PFSK-1 (cell line): ENCODE measurements at regions not wholly inside any gene's neighbourhood (a gene's known extent, or its start where the extent isn't known, plus 50 kb on each side); places are given as distances from the start of the nearest gene placed in this dataset.

ENCODE experiments used
- FOXP2 ChIP-seq: optimal IDR thresholded peaks from 2 replicates; pipeline ENCODE3; 2011; ENCODE audit warnings: borderline replicate concordance, control low read depth, inconsistent platforms; ENCODE audit not compliant: insufficient read depth; ENCODE audit errors: extremely low read length, extremely low read depth
- POLR2AphosphoS5 ChIP-seq: IDR thresholded peaks from 2 replicates; pipeline ENCODE4 v1.6.1; 2012; ENCODE audit warnings: low read depth, mild to moderate bottlenecking, control low read depth, low read length, moderate library complexity
- SIN3A ChIP-seq: IDR thresholded peaks from 2 replicates; pipeline ENCODE4 v1.6.1; 2012; ENCODE audit warnings: mild to moderate bottlenecking, low read length, moderate library complexity, borderline replicate concordance; ENCODE audit not compliant: insufficient read depth
- TAF1 ChIP-seq: IDR thresholded peaks from 2 replicates; pipeline ENCODE4 v1.6.1; 2012; ENCODE audit warnings: low read length, control low read depth, borderline replicate concordance; ENCODE audit not compliant: insufficient read depth
- TF ChIP-seq, protein P1 (sequence below), 2 experiments: IDR thresholded peaks; 2 replicates each; pipeline versions ENCODE4 v1.6.1 to v1.8.0; 2011 to 2012; ENCODE audit warnings: low read depth in 2 of 2, low read length in 2 of 2, control low read depth in 1 of 2, inconsistent platforms in 1 of 2, mild to moderate bottlenecking in 1 of 2, moderate library complexity in 1 of 2; ENCODE audit not compliant: insufficient read depth in 1 of 2

DNA sequence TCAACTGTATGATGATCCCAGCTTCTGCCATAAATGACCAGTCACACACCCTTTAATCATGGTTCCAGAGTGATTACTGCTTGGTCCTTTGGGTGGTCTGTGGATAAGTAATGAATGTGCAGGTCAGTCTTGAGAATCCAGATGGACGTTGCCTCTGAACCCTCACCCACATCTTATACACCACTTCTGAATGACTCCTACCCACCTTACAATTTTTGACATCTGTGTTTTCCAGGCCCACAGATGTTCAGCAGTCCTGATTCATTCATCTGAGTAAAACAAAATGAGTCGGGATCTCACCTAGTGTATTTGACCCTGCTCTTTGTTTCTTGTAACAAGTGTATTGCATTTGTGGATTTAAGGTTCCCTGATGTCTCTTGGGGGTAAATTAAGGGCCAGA lies 194.1 kb upstream of the CCDC68 start:
- TF ChIP-seq, protein P1, sequence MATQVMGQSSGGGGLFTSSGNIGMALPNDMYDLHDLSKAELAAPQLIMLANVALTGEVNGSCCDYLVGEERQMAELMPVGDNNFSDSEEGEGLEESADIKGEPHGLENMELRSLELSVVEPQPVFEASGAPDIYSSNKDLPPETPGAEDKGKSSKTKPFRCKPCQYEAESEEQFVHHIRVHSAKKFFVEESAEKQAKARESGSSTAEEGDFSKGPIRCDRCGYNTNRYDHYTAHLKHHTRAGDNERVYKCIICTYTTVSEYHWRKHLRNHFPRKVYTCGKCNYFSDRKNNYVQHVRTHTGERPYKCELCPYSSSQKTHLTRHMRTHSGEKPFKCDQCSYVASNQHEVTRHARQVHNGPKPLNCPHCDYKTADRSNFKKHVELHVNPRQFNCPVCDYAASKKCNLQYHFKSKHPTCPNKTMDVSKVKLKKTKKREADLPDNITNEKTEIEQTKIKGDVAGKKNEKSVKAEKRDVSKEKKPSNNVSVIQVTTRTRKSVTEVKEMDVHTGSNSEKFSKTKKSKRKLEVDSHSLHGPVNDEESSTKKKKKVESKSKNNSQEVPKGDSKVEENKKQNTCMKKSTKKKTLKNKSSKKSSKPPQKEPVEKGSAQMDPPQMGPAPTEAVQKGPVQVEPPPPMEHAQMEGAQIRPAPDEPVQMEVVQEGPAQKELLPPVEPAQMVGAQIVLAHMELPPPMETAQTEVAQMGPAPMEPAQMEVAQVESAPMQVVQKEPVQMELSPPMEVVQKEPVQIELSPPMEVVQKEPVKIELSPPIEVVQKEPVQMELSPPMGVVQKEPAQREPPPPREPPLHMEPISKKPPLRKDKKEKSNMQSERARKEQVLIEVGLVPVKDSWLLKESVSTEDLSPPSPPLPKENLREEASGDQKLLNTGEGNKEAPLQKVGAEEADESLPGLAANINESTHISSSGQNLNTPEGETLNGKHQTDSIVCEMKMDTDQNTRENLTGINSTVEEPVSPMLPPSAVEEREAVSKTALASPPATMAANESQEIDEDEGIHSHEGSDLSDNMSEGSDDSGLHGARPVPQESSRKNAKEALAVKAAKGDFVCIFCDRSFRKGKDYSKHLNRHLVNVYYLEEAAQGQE (IDR thresholded peaks at IDR 0.05; ENCODE audit: insufficient read depth in 1 of 2, low read depth in 2 of 2, low read length in 2 of 2), result no peak
- TF ChIP-seq FOXP2 (no peak), TAF1 (no peak), POLR2AphosphoS5 (no peak), SIN3A (no peak)

DNA sequence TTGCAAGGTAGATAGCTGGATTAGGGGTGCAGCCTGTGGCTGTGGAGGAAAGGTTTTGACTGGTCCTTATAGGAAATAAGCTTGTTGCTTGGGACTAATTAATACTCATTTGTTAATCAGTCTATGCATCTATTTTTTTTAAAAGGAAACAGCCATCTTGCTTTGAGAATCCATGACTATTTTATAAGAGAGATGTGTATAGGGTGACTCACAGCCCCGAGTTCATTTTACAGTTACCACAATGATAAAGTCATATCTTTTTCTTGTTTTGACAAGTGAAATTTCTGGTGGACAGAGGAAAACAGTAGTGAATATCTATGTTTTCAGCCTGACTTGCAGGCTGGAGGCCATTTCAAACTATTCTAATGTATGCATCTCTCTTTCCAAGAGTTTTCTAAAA lies 193.5 kb upstream of the CCDC68 start:
- TF ChIP-seq POLR2AphosphoS5, result no peak
- TF ChIP-seq TAF1, result no peak
- TF ChIP-seq FOXP2, result no peak
- no peak for TF ChIP-seq SIN3A
- TF ChIP-seq, protein P1 (IDR thresholded peaks at IDR 0.05; ENCODE audit: insufficient read depth in 1 of 2, low read depth in 2 of 2, low read length in 2 of 2), result no peak

DNA sequence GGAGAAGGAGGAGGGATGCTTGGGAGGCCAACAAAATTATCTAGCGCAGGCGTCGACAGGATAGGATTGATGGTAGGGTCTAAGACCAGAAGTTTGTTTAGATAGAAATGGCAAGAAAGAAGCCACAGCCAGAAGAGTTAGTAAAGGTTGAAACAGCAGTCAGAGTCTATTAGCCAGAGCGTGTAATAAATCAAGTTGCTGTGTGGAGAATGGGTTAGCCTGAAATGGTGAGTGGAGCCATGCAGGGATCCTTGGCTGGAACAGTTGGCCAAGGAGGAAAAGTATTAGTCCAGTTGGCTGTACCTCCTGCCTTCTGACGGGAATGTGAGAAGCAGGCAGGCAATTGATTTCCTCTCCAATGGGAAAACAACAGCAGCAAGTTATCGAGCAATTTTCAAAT lies 190.7 kb upstream of the CCDC68 start:
- no peak for TF ChIP-seq FOXP2

DNA sequence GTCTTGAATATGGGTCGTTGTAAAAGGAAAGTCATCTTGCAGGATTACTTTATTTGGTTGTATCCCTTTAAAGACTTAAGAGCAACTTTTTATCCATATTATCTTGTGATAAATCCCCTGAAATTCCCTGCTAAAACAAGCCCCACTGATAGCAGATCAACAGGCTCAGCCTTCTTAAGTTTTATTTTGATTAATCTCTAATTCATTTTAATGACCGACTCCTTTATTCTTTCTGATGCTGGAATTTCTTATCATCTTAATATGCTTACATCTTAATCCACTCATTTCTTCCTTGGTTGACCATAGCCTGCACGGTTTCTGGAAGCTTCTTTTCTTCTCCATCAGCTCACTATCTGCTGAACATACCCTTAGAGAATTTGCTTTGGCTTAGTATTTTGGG lies 188.5 kb upstream of the CCDC68 start:
- no peak for TF ChIP-seq TAF1
- TF ChIP-seq, protein P1 (IDR thresholded peaks at IDR 0.05; ENCODE audit: insufficient read depth in 1 of 2, low read depth in 2 of 2, low read length in 2 of 2), result no peak
- no peak for TF ChIP-seq POLR2AphosphoS5
- TF ChIP-seq SIN3A, result no peak
- TF ChIP-seq FOXP2, result no peak

DNA sequence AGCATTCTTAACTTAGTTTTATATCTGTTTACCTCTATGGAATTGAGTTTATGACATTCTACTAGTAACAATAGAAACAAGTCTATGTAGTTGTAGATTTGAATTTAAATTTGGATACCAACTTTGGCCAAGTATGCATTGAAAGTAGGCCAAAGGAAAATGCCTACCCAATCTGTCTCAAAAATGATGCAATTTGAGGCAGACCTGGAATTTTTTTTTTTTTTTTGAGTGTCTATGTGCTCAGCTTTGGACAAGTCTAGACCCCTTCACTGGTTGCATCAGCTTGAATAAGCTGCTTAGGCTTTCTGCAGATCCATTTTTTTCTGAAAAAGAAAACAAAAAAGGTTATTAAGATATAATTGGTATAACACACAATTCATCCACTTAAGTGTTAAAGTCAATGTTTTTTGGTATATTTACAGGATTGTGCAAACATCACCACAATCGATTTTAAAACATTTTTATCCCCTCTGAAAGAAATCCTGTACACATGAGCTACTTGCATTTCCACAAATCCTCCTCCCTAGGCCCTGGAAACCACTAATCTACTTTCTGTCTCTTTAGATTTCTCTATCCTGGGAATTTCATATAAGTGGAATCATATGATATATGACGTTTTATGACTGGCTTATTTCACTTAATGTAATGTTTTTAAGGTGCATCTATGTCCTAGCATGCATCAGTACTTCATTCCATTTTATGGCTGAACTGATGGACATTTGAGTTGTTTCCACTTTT lies 185.1 kb upstream of the CCDC68 start:
- no peak for TF ChIP-seq SIN3A
- TF ChIP-seq FOXP2, result no peak
- TF ChIP-seq, protein P1 (IDR thresholded peaks at IDR 0.05; ENCODE audit: insufficient read depth in 1 of 2, low read depth in 2 of 2, low read length in 2 of 2), result no peak
- TF ChIP-seq POLR2AphosphoS5, result no peak
- TF ChIP-seq TAF1, result no peak
